ENCODE measurements at regions not wholly inside any gene's neighbourhood (a gene's known extent, or its start where the extent isn't known, plus 50 kb on each side); places are given as distances from the start of the nearest gene placed in this dataset.
"Not testable (repeated sequence)": the region's sequence is repeated elsewhere in the genome, so short reads cannot be mapped to it uniquely, and the experiment has no call there.

DNA sequence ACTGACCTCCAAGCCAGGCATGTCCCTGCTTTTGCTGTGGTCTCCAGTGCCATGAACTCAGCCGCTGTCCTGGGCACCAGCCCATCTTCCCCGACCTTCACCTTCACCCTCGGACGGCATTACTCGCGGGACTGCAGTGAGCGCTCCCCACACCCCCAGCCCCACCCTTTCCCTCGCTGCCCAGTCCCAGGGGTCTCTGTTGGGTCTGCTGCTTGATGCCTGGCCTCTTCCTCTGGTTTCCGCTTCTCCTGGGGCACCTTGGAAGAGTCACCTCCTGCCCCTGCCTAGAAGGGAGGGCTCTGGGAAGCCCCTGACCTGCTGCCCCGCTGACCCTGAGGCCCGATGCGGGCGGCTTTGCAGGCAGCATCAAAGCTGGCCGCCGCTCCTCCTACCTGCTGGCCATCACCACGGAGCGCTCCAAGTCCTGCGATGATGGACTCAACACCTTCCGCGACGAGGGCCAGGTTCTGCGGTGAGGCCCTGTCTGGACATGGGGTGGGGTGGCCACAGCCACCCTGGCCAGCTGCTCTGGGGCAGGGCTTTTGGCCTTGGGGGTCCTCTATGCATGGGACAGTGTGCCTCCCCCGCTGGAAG, 102.3 kb downstream of the ZNF267 start:
- not testable (repeated sequence) for H3K4me1 ChIP-seq (ENCODE audit: control insufficient read depth, low read length); H3K36me3 ChIP-seq (ENCODE audit: control insufficient read depth, low read length); H3K9me2 ChIP-seq (replicated peaks; ENCODE audit: control insufficient read depth, low read length); H3K27me3 ChIP-seq (ENCODE audit: control insufficient read depth, low read length); H3K4me3 ChIP-seq (ENCODE audit: low read length); H3K9me3 ChIP-seq (ENCODE audit: control insufficient read depth, insufficient read depth, low read length); H4K20me1 ChIP-seq (ENCODE audit: control insufficient read depth, insufficient read depth, low read depth, low read length); H3K4me2 ChIP-seq (ENCODE audit: low read length); H3K79me2 ChIP-seq (ENCODE audit: control insufficient read depth, low read length); H3K27ac ChIP-seq (ENCODE audit: low read depth, low read length); H3F3A ChIP-seq (ENCODE audit: control insufficient read depth, insufficient read depth)

DNA sequence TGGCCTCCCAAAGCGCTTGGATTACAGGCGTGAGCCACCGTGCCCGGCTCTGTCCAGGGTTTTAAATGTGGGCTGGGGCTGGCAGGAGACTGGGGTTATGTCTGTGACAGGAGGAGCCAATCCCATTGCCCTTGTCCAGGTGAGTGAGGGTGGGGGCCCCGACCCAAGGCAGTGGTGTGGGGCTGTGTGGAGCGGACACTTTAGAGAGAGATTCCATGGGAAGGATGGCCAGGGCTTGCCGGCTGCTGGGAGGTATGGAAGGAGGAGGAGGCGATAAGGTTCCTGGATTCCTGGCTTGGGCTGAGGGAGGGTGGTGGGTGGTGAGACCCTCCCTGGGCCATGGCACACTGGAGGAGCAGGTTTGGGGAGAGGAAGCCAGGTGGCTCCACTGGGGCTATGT, 104.9 kb downstream of the ZNF267 start:
- not testable (repeated sequence) for H3F3A ChIP-seq (ENCODE audit: control insufficient read depth, insufficient read depth); H3K36me3 ChIP-seq (ENCODE audit: control insufficient read depth, low read length); H3K79me2 ChIP-seq (ENCODE audit: control insufficient read depth, low read length); H3K4me1 ChIP-seq (ENCODE audit: control insufficient read depth, low read length); H3K4me2 ChIP-seq (ENCODE audit: low read length); H3K9me3 ChIP-seq (ENCODE audit: control insufficient read depth, insufficient read depth, low read length); H3K9me2 ChIP-seq (replicated peaks; ENCODE audit: control insufficient read depth, low read length); H3K27me3 ChIP-seq (ENCODE audit: control insufficient read depth, low read length); H4K20me1 ChIP-seq (ENCODE audit: control insufficient read depth, insufficient read depth, low read depth, low read length); H3K27ac ChIP-seq (ENCODE audit: low read depth, low read length); H3K4me3 ChIP-seq (ENCODE audit: low read length)

- H3K27ac ChIP-seq (ENCODE audit: low read depth, low read length); H3K79me2 ChIP-seq (ENCODE audit: control insufficient read depth, low read length); H3K9me2 ChIP-seq (replicated peaks; ENCODE audit: control insufficient read depth, low read length); H3K4me1 ChIP-seq (ENCODE audit: control insufficient read depth, low read length); H3K36me3 ChIP-seq (ENCODE audit: control insufficient read depth, low read length); H3K4me3 ChIP-seq (ENCODE audit: low read length); H4K20me1 ChIP-seq (ENCODE audit: control insufficient read depth, insufficient read depth, low read depth, low read length); H3K9me3 ChIP-seq (ENCODE audit: control insufficient read depth, insufficient read depth, low read length); H3K4me2 ChIP-seq (ENCODE audit: low read length); H3K27me3 ChIP-seq (ENCODE audit: control insufficient read depth, low read length); H3F3A ChIP-seq (ENCODE audit: control insufficient read depth, insufficient read depth): not testable (repeated sequence)
These were observed 108.1 kb downstream of the ZNF267 start for GRCh38 chr16:31981739-31982138.

- not testable (repeated sequence) for H3K79me2 ChIP-seq (ENCODE audit: control insufficient read depth, low read length); H3K4me1 ChIP-seq (ENCODE audit: control insufficient read depth, low read length); H3K9me3 ChIP-seq (ENCODE audit: control insufficient read depth, insufficient read depth, low read length); H4K20me1 ChIP-seq (ENCODE audit: control insufficient read depth, insufficient read depth, low read depth, low read length); H3K4me3 ChIP-seq (ENCODE audit: low read length); H3K27ac ChIP-seq (ENCODE audit: low read depth, low read length); H3K9me2 ChIP-seq (replicated peaks; ENCODE audit: control insufficient read depth, low read length); H3K27me3 ChIP-seq (ENCODE audit: control insufficient read depth, low read length); H3K36me3 ChIP-seq (ENCODE audit: control insufficient read depth, low read length); H3K4me2 ChIP-seq (ENCODE audit: low read length); H3F3A ChIP-seq (ENCODE audit: control insufficient read depth, insufficient read depth)
These were observed 109.4 kb downstream of the ZNF267 start for GRCh38 chr16:31982986-31983385.

DNA sequence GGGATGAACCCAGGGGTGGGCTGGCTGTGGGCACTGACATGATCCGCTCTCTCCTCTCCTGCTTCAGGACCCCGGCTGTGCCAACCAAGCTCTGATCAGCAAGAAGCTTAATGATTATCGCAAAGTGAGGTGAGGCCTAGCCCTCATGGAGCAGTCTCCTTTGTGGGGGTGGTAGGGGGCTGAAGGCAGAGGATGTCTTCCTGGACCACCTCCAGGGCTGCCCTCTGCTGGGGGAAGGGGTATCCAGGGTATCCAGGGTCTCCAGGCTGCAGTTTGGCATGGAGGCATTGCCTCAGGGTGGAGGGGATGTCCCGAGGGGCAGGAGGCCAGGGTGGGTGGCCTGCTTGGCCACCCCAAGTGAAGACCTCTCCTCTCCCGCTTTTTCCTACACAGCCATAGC, 110.1 kb downstream of the ZNF267 start:
- H3K9me3 ChIP-seq (ENCODE audit: control insufficient read depth, insufficient read depth, low read length); H3K9me2 ChIP-seq (replicated peaks; ENCODE audit: control insufficient read depth, low read length); H3K36me3 ChIP-seq (ENCODE audit: control insufficient read depth, low read length); H3K27ac ChIP-seq (ENCODE audit: low read depth, low read length); H4K20me1 ChIP-seq (ENCODE audit: control insufficient read depth, insufficient read depth, low read depth, low read length); H3K4me3 ChIP-seq (ENCODE audit: low read length); H3K79me2 ChIP-seq (ENCODE audit: control insufficient read depth, low read length); H3K4me1 ChIP-seq (ENCODE audit: control insufficient read depth, low read length); H3F3A ChIP-seq (ENCODE audit: control insufficient read depth, insufficient read depth); H3K27me3 ChIP-seq (ENCODE audit: control insufficient read depth, low read length); H3K4me2 ChIP-seq (ENCODE audit: low read length): not testable (repeated sequence)

DNA sequence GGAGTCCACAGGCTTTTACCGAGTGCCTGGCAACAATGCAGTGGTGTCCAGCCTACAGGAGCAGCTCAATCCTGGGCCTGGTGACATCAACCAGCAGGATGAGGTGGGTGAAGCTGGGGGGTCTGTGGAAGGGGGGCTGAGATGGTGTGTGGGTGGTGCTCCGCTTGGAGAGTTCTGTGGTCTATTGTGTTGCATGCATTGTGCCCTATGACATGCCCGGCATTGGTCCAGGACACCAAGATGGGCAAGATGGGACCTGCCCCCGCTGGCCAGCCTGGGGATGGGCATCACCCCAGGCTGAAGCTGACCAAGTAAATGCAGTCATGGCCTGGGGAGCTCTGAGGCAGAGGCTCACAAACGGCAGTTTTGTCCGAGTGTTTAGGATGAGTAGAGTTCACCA, 113.3 kb downstream of the ZNF267 start:
- H3K4me1 ChIP-seq (ENCODE audit: control insufficient read depth, low read length); H3K79me2 ChIP-seq (ENCODE audit: control insufficient read depth, low read length); H4K20me1 ChIP-seq (ENCODE audit: control insufficient read depth, insufficient read depth, low read depth, low read length); H3F3A ChIP-seq (ENCODE audit: control insufficient read depth, insufficient read depth); H3K27me3 ChIP-seq (ENCODE audit: control insufficient read depth, low read length); H3K9me2 ChIP-seq (replicated peaks; ENCODE audit: control insufficient read depth, low read length); H3K4me2 ChIP-seq (ENCODE audit: low read length); H3K27ac ChIP-seq (ENCODE audit: low read depth, low read length); H3K4me3 ChIP-seq (ENCODE audit: low read length); H3K36me3 ChIP-seq (ENCODE audit: control insufficient read depth, low read length); H3K9me3 ChIP-seq (ENCODE audit: control insufficient read depth, insufficient read depth, low read length): not testable (repeated sequence)

DNA sequence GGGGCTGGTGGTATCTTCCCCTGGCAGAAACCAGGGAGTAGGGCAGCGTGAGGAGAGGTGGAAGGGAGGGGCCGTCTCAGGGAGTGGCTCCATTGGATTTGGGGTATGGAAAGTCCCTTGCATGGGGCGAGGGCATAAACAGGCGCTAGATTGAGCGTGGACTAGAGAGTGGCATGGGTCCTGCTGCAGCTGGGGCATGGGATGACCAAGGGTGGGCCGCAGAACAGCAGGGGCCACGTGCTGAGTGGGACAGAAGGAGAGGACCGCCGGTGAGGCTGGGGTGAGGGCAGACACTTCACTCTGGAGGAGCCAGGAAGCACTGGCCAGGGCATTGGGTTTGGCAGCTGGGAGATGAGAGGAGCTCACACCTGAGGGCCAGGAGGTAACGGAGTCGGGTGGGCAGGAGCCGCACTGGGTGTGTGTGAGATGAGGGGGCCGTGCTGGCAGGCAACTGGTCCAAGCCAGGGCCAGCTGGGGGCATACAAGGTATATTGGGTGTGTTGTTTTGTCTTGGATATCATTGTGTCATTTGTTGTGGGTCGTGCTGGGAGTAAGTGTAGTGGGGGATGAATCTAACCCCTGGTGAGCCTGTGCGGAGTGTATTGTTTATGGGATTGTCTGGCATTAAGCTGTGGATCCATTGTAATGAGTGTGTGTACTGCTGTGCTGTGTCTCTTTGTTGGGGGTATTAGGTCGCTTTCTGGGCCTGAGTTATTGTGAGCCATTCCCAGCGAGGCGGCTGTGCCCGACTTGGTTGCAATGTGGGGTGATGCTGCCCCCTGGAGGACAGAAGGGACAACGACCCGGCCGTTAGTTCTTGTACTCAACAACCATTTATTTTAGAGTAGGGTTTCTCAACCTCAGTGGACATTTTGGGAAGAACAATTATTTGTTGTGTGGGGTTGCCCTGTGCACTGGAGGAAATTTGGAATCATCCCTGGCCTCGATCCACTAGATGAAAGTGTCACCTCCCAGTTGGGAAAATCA, 115.3 kb downstream of the ZNF267 start:
- H3F3A ChIP-seq (ENCODE audit: control insufficient read depth, insufficient read depth); H3K9me2 ChIP-seq (replicated peaks; ENCODE audit: control insufficient read depth, low read length); H3K36me3 ChIP-seq (ENCODE audit: control insufficient read depth, low read length); H4K20me1 ChIP-seq (ENCODE audit: control insufficient read depth, insufficient read depth, low read depth, low read length); H3K4me3 ChIP-seq (ENCODE audit: low read length); H3K79me2 ChIP-seq (ENCODE audit: control insufficient read depth, low read length); H3K4me1 ChIP-seq (ENCODE audit: control insufficient read depth, low read length); H3K9me3 ChIP-seq (ENCODE audit: control insufficient read depth, insufficient read depth, low read length); H3K27ac ChIP-seq (ENCODE audit: low read depth, low read length); H3K4me2 ChIP-seq (ENCODE audit: low read length); H3K27me3 ChIP-seq (ENCODE audit: control insufficient read depth, low read length): not testable (repeated sequence)

DNA sequence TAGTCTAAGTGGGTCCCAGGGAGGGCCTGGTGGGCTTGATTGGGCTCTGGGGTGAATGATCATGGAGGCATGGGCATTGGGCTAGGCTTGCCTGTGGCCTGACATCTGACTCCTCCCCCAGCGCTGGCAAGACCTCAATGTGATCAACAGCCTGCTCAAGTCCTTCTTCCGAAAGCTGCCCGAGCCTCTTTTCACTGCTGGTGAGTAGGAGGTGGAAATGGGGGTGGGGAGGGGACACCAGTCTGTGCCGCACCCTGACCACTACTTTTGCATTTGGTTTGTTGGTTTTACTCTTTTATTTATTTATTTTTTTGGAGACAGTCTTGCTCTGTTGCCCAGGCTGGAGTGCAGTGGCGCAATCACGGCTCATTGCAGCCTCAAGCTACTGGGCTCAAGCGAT, 116.7 kb downstream of the ZNF267 start:
- H3F3A ChIP-seq (ENCODE audit: control insufficient read depth, insufficient read depth); H3K27me3 ChIP-seq (ENCODE audit: control insufficient read depth, low read length); H3K4me1 ChIP-seq (ENCODE audit: control insufficient read depth, low read length); H3K9me3 ChIP-seq (ENCODE audit: control insufficient read depth, insufficient read depth, low read length); H3K4me2 ChIP-seq (ENCODE audit: low read length); H3K27ac ChIP-seq (ENCODE audit: low read depth, low read length); H3K9me2 ChIP-seq (replicated peaks; ENCODE audit: control insufficient read depth, low read length); H3K79me2 ChIP-seq (ENCODE audit: control insufficient read depth, low read length); H3K36me3 ChIP-seq (ENCODE audit: control insufficient read depth, low read length); H4K20me1 ChIP-seq (ENCODE audit: control insufficient read depth, insufficient read depth, low read depth, low read length); H3K4me3 ChIP-seq (ENCODE audit: low read length): not testable (repeated sequence)

Measured in DOHH2 (cell line).